ENCODE measurements at regions not wholly inside any gene's neighbourhood (a gene's known extent, or its start where the extent isn't known, plus 50 kb on each side); places are given as distances from the start of the nearest gene placed in this dataset.

GRCh38 chr20:10935658-10936402, 262.0 kb upstream of the JAG1 start:
- no peak for DNase-seq (ENCODE audit: extremely low read depth in 1 of 11, low read depth in 9 of 11, low spot score in 4 of 11)

- DNase-seq (ENCODE audit: extremely low read depth in 1 of 11, low read depth in 9 of 11, low spot score in 4 of 11) = no peak
These were observed 263.0 kb upstream of the JAG1 start for GRCh38 chr20:10936786-10937185.

DNA sequence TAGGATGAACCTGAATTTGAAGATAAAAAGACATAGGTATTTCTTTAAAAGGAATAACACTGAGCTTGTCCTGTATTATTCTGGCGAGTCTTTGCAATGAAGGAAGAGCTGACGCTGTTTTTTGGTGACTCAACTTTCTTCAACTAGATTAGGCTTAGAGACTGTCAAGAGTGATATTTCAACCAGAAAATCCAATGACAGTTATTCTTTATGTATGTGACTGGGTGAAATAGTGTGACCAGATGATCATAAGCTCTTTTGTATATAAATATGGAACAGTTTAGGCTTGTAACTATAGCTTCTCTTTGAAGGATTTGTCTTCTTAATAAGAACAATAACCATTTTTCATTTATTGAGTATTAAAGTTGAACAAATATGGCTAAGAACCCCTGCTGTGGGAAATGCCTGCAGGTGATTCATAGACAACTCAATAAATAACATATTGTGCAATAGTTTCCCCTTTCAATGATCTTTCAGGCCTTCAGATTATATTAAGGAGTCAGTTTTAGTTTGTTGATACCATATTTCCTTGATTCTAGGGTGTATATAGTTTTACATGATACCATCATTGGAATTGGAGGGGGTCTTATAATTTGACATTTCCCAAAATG, 265.6 kb upstream of the JAG1 start:
- no peak for DNase-seq (ENCODE audit: extremely low read depth in 1 of 11, low read depth in 9 of 11, low spot score in 4 of 11)

DNA sequence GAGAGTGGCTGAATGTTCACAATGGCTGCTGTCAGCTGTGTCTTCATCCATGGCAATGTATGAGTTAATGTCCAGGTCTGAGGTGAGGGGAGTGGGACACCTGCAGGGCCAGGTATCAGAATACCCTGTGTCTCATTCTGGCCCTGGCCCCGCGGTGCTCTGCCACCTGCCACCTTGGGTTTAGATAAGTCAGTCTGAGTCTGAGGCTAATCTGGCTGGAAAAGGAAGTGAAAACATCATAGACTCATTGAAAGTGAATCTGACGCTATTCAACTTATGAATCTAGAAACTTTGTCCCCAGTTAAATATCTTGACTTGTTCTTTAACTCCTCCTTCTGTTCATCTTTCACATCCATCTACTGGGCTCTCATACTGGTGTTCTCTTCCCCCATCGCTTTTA, 267.1 kb upstream of the JAG1 start:
- DNase-seq (ENCODE audit: extremely low read depth in 1 of 11, low read depth in 9 of 11, low spot score in 4 of 11) = no peak

- DNase-seq (ENCODE audit: extremely low read depth in 1 of 11, low read depth in 9 of 11, low spot score in 4 of 11) = peak in 1 of 11 donors; percentile 6
These were observed 270.0 kb upstream of the JAG1 start for GRCh38 chr20:10943686-10944265.

DNA sequence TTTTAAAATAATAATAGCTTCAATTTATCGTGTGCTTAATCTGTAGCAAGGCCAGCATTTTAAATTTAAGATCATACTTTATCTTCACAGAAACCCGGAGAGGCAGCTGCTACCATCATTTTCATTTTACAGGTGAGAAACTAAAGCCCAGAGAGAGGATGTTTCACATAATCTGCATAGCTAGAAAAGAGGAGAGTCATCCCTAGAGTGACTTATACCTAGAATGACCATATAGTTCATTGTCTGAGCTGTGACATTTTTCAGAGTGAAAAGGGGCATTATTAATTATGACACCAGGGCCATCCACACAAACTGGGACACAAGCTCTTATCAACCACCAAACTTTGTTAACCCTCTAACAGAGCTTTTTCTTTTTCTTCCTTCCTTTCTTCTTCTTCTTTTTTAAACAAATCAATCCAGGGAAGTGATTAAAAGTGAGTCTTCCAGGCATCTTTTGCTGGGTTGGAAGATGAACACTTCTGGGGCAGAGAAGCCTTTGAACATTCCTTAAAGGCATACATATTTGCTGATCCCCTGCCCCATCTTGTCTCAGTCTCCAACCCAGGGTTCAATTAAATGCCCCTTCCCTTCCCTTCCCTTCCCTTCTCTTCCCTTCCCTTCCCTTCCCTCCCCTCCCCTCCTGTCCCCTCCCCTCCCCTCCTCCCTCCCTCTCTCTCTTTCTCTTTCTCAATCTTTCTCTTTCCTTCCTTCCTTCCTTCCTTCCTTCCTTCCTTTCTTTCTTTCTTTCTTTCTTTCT, 272.5 kb upstream of the JAG1 start:
- DNase-seq (ENCODE audit: extremely low read depth in 1 of 11, low read depth in 9 of 11, low spot score in 4 of 11) = no peak

- no peak for DNase-seq (ENCODE audit: extremely low read depth in 1 of 11, low read depth in 9 of 11, low spot score in 4 of 11)
These were observed 273.9 kb upstream of the JAG1 start for GRCh38 chr20:10947726-10948125.

GRCh38 chr20:10949930-10950783, 276.4 kb upstream of the JAG1 start:
- DNase-seq (ENCODE audit: extremely low read depth in 1 of 11, low read depth in 9 of 11, low spot score in 4 of 11) = no peak

- no peak for DNase-seq (ENCODE audit: extremely low read depth in 1 of 11, low read depth in 9 of 11, low spot score in 4 of 11)
These were observed 277.4 kb upstream of the JAG1 start for GRCh38 chr20:10951216-10951615.

DNA sequence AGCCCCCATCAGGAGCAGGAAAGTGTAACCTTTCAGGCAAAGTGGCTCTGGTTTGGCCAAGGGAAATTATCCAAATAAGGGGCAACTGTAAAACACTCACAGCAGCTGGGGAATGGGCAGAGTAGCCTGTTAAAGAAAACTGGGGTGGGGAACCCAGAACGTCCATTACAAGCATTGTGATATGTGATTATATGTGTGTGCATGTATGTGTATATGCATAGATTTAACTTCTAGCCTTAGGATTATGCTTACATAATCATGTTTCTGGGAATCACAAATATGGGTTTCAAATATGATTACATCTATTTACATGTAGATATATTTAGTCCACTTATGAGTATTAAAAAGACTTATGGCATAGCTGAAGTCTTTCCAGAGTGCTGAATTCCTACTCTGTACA, 278.1 kb upstream of the JAG1 start:
- no peak for DNase-seq (ENCODE audit: extremely low read depth in 1 of 11, low read depth in 9 of 11, low spot score in 4 of 11)

GRCh38 chr20:10953437-10953836, 279.6 kb upstream of the JAG1 start:
- no peak for DNase-seq (ENCODE audit: extremely low read depth in 1 of 11, low read depth in 9 of 11, low spot score in 4 of 11)

GRCh38 chr20:10954137-10954840, 280.5 kb upstream of the JAG1 start:
- no peak for DNase-seq (ENCODE audit: extremely low read depth in 1 of 11, low read depth in 9 of 11, low spot score in 4 of 11)

DNA sequence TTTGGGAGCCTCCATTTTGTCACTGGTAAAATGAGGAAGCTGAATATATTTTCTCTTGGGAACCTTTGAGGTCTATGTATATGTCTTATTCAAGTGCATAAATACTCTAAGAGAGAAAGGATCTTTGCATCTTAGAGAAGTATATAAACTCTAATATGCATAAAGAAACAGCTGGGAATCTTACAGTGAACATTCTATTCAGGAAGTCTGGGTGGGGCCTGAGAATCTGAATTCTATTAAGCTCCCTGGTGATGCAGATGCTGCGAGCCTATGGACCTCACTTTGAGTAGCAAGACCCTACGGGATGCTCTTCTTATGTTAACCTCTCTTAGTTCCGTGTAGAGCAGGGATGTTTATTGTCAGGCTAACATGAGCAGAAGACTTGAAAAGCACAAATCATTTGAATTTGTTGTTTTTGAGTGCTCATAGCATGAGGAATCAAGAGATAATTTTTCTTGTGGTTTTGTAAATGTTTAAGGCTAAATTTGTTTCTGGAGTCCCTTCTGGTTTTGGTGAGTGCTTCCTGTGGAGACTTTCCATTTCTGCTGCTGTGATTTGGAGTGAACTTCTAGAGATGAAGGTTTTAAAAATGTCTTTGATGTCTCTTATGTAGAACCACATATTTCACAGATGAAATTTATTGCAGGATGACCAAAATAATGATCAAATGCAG, 281.2 kb upstream of the JAG1 start:
- DNase-seq (ENCODE audit: extremely low read depth in 1 of 11, low read depth in 9 of 11, low spot score in 4 of 11) = no peak

- no peak for DNase-seq (ENCODE audit: extremely low read depth in 1 of 11, low read depth in 9 of 11, low spot score in 4 of 11)
These were observed 284.5 kb upstream of the JAG1 start for GRCh38 chr20:10958279-10958678.

GRCh38 chr20:10960416-10960815, 286.6 kb upstream of the JAG1 start:
- DNase-seq (ENCODE audit: extremely low read depth in 1 of 11, low read depth in 9 of 11, low spot score in 4 of 11) = no peak

DNA sequence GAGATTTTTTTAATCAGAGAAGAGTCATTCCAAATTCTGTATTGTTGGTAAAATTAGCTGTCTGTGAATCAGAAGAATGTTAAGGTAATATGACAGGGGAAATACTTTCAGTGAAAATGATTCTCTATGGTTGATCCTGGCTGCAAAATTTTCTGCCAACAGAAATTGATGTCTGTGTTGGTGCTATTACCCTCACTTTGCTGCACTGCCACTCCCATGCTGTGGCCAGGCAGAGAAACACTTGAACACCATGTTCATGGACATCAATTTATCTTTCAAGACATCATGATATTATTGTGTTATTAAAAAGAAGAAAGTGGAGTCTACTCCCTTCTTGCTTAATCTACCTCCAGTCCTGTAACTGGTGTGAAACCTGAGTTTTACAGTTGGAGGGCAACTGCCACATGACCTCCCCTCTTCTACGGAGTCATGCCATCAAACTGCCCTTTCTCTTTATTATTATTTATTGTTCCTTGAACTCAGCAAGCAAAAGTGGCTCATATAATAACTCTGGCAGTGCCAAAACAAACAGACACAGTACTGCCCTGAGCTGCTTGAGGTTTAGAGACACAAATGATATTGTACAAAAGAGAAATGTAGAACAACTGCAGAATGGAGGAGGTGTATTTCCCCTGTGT, 288.0 kb upstream of the JAG1 start:
- DNase-seq (ENCODE audit: extremely low read depth in 1 of 11, low read depth in 9 of 11, low spot score in 4 of 11) = no peak

DNA sequence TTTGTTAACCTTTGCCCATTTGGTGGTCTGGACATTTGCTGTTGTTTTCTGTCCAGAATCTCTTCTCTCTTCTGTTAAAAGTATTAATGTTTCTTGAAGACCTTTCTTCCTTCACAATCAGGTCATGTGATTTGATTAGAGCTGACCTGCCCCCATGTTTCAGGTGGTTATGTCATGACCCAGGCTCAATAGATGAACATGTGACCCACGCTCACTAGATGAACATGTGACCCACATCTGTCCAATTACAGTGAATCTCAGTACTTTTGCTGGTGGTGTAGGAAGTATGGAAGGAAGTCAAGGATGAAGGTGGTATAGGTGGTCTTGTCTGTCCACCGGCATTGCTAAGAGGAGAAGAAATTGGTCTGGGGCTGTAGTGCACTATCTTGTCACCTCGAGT, 289.1 kb upstream of the JAG1 start:
- DNase-seq (ENCODE audit: extremely low read depth in 1 of 11, low read depth in 9 of 11, low spot score in 4 of 11) = no peak

Data from renal cortex interstitium (tissue), 11 donors.